WERI-Rb-1 (cell line): ENCODE measurements at regions not wholly inside any gene's neighbourhood (a gene's known extent, or its start where the extent isn't known, plus 50 kb on each side); places are given as distances from the start of the nearest gene placed in this dataset.

ENCODE experiments used
- DNase-seq: peaks from one replicate; pipeline ENCODE4 v3.0.0-alpha.2; 2020
- H3K27ac ChIP-seq: fragments of 250-450 bp; sonication (Bioruptor Pico); 2 replicates; pipeline ENCODE4 v1.5.1; 2020; ENCODE audit warnings: mild to moderate bottlenecking, moderate library complexity
- H3K27me3 ChIP-seq: fragments of 250-450 bp; sonication (Bioruptor Pico); 2 replicates; pipeline ENCODE4 v1.5.1; 2021; ENCODE audit warnings: mild to moderate bottlenecking, low read depth, moderate library complexity; ENCODE audit not compliant: insufficient read depth, severe bottlenecking
- H3K36me3 ChIP-seq: fragments of 250-450 bp; sonication (Bioruptor Pico); 2 replicates; pipeline ENCODE4 v1.5.1; 2020; ENCODE audit warnings: mild to moderate bottlenecking, moderate library complexity
- H3K4me3 ChIP-seq: 2 replicates; pipeline ENCODE4 v1.5.1; 2011; ENCODE audit warnings: low read depth, mild to moderate bottlenecking, control low read depth, low read length
- H3K9me3 ChIP-seq: fragments of 250-450 bp; sonication (Bioruptor Pico); 2 replicates; pipeline ENCODE4 v1.5.1; 2021; ENCODE audit warnings: mild to moderate bottlenecking, moderate library complexity; ENCODE audit not compliant: severe bottlenecking
- TF ChIP-seq, protein P1 (sequence below): IDR thresholded peaks from 2 replicates; pipeline ENCODE4 v1.5.1; 2011; ENCODE audit warnings: low read depth, mild to moderate bottlenecking, control low read depth, inconsistent platforms, low read length

- Histone ChIP-seq H3K27me3 (no peaks in the 10 kb centered on the region), H3K36me3 (no peaks in the 10 kb centered on the region), H3K9me3 (no peaks in the 10 kb centered on the region), H3K27ac (no peak overlapping the region), H3K4me3 (no peak overlapping the region)
- DNase-seq, result no peak
- TF ChIP-seq, protein P1, sequence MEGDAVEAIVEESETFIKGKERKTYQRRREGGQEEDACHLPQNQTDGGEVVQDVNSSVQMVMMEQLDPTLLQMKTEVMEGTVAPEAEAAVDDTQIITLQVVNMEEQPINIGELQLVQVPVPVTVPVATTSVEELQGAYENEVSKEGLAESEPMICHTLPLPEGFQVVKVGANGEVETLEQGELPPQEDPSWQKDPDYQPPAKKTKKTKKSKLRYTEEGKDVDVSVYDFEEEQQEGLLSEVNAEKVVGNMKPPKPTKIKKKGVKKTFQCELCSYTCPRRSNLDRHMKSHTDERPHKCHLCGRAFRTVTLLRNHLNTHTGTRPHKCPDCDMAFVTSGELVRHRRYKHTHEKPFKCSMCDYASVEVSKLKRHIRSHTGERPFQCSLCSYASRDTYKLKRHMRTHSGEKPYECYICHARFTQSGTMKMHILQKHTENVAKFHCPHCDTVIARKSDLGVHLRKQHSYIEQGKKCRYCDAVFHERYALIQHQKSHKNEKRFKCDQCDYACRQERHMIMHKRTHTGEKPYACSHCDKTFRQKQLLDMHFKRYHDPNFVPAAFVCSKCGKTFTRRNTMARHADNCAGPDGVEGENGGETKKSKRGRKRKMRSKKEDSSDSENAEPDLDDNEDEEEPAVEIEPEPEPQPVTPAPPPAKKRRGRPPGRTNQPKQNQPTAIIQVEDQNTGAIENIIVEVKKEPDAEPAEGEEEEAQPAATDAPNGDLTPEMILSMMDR, result no peak
Measured at GRCh38 chr15:57780471-57780870, 74.0 kb downstream of the POLR2M start.

DNA sequence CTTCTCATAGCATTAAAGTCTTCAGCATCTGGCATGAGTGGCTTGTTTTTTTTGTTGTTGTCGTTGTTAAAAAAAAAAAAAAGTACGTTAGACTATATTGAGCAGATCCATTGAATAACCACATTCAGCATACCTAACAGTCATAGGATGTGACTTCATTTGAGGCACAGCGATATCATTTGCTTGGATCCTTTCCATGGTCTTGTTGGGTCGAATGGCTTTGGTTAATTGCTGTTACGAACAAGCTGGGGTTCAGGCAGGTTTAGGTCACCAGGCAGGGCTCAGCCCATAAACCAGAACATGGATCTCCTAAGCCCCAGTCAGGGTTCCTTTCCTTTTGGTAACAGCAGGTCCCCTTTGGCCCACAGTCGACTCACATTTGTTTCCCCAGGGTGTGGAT, 76.2 kb downstream of the POLR2M start:
- no peak overlapping the region for H3K27ac ChIP-seq
- TF ChIP-seq, protein P1, result no peak
- no peaks in the 10 kb centered on the region for H3K9me3 ChIP-seq
- no peak overlapping the region for H3K4me3 ChIP-seq
- no peaks in the 10 kb centered on the region for H3K27me3 ChIP-seq
- DNase-seq, result no peak
- H3K36me3 ChIP-seq, result no peaks in the 10 kb centered on the region

DNA sequence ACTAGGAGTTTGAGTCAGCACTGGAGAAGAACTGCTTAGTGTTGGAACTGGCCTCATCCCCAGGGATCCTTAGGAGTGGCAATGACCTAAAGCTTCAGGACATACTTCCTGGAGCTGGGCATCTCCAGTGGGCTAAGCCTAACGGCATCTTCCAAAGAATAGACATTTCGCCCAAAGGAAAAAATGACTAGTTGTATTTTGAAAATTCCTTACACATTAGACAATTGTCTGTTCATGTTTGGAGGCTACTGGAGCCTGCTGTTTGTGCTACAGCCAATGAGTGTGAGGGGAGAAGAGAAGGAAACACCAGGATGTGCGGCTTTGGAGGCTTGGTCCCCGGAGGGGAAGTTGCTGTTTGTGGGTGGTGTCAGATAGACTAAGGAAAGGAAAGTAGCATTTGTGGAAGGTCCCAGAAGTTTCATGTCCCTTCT, 77.6 kb downstream of the POLR2M start:
- Histone ChIP-seq H3K4me3 (no peak overlapping the region), H3K36me3 (no peaks in the 10 kb centered on the region), H3K27me3 (no peaks in the 10 kb centered on the region), H3K27ac (no peak overlapping the region), H3K9me3 (no peaks in the 10 kb centered on the region)
- no peak for DNase-seq
- TF ChIP-seq, protein P1, result no peak

GRCh38 chr15:57785039-57785438, 78.5 kb downstream of the POLR2M start:
- Histone ChIP-seq H3K27me3 (no peaks in the 10 kb centered on the region), H3K4me3 (no peak overlapping the region), H3K27ac (no peak overlapping the region), H3K9me3 (no peaks in the 10 kb centered on the region), H3K36me3 (no peaks in the 10 kb centered on the region)
- TF ChIP-seq, protein P1, result no peak
- no peak for DNase-seq

- Histone ChIP-seq H3K36me3 (no peaks in the 10 kb centered on the region), H3K9me3 (no peaks in the 10 kb centered on the region), H3K4me3 (no peak overlapping the region), H3K27ac (no peak overlapping the region), H3K27me3 (no peaks in the 10 kb centered on the region)
- no peak for DNase-seq
- TF ChIP-seq, protein P1, result no peak
Measured at GRCh38 chr15:57785959-57786358, 79.4 kb downstream of the POLR2M start.

GRCh38 chr15:57789225-57789624, 82.7 kb downstream of the POLR2M start:
- Histone ChIP-seq H3K27ac (no peak overlapping the region), H3K4me3 (no peak overlapping the region), H3K36me3 (no peaks in the 10 kb centered on the region), H3K27me3 (peaks cover 2% of the 10 kb centered on the region), H3K9me3 (no peaks in the 10 kb centered on the region)
- TF ChIP-seq, protein P1, result no peak
- no peak for DNase-seq
